Ishikawa (cell line): ENCODE measurements at regions not wholly inside any gene's neighbourhood (a gene's known extent, or its start where the extent isn't known, plus 50 kb on each side); places are given as distances from the start of the nearest gene placed in this dataset.

Source experiments
- MAX ChIP-seq: IDR thresholded peaks from 2 replicates; pipeline ENCODE4 v1.6.1; 2012
- RAD21 ChIP-seq: IDR thresholded peaks from 2 replicates; pipeline ENCODE4 v1.6.1; 2012; ENCODE audit warnings: low read depth
- YY1 ChIP-seq: IDR thresholded peaks from 2 replicates; pipeline ENCODE4 v1.6.1; 2012; ENCODE audit warnings: low read depth

DNA sequence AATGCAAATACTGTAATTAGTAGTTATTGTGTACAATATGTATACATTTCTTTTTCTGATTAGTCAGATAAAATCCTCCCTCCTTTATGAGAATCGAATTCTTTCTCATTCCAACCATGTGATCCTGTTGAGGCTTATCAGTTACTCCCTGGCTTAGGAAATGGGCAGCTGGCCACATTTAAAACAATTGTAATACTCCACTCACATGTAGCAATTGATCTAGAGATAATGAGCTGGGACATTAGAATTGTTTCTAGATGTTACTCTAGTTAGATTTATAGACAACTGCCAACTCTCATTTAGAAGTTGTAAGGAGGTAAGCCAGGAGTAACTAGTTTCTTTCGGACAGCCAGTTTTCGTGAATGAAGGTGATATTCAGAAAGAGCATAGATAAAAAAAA lies 859.3 kb upstream of the AADAT start:
- no peak for TF ChIP-seq RAD21
- no peak for TF ChIP-seq MAX
- no peak for TF ChIP-seq YY1
